Trophoblast cell (in vitro differentiated cells and primary cell): ENCODE measurements at regions not wholly inside any gene's neighbourhood (a gene's known extent, or its start where the extent isn't known, plus 50 kb on each side); places are given as distances from the start of the nearest gene placed in this dataset.

Experiments
- DNase-seq, 2 donors: peaks; one replicate each; pipeline ENCODE4 v3.0.0-alpha.2; 2016
- H2AFZ ChIP-seq: 2 replicates; pipeline ENCODE4 v1.6.1; 2013; ENCODE audit warnings: low read length, moderate library complexity, mild to moderate bottlenecking; ENCODE audit not compliant: insufficient read depth, poor library complexity
- H2AK5ac ChIP-seq: 2 replicates; pipeline ENCODE4 v1.6.1; 2013; ENCODE audit warnings: mild to moderate bottlenecking, low read length
- H2BK120ac ChIP-seq: 2 replicates; pipeline ENCODE4 v1.6.1; 2013; ENCODE audit warnings: low read length, mild to moderate bottlenecking, moderate library complexity; ENCODE audit not compliant: insufficient read depth, poor library complexity
- H2BK12ac ChIP-seq: 2 replicates; pipeline ENCODE4 v1.6.1; 2013; ENCODE audit warnings: mild to moderate bottlenecking, low read length, moderate library complexity
- H2BK5ac ChIP-seq: 2 replicates; pipeline ENCODE4 v1.6.1; 2013; ENCODE audit warnings: low read length, low read depth, moderate library complexity, mild to moderate bottlenecking; ENCODE audit not compliant: poor library complexity
- H3K14ac ChIP-seq: 2 replicates; pipeline ENCODE4 v1.6.1; 2013; ENCODE audit warnings: mild to moderate bottlenecking, low read length
- H3K18ac ChIP-seq: 2 replicates; pipeline ENCODE4 v1.6.1; 2013; ENCODE audit warnings: mild to moderate bottlenecking, low read length
- H3K23ac ChIP-seq: 2 replicates; pipeline ENCODE4 v1.6.1; 2013; ENCODE audit warnings: low read length
- H3K27ac ChIP-seq: 2 replicates; pipeline ENCODE4 v1.5.1; 2013; ENCODE audit warnings: low read depth, mild to moderate bottlenecking, inconsistent platforms, low read length, moderate library complexity
- H3K27me3 ChIP-seq: 2 replicates; pipeline ENCODE4 v1.6.1; 2013; ENCODE audit warnings: inconsistent platforms, mild to moderate bottlenecking, low read length, moderate library complexity; ENCODE audit not compliant: insufficient read depth
- H3K36me3 ChIP-seq, 2 experiments: 1 replicate in 1 of 2; 2 replicates in 1 of 2; pipeline ENCODE4 v1.6.1; 2013; ENCODE audit warnings: low read length in 2 of 2, mild to moderate bottlenecking in 2 of 2, moderate library complexity in 1 of 2; ENCODE audit not compliant: insufficient read depth in 2 of 2, control insufficient read depth in 1 of 2
- H3K4ac ChIP-seq: 2 replicates; pipeline ENCODE4 v1.6.1; 2013; ENCODE audit warnings: low read depth, mild to moderate bottlenecking, low read length, moderate library complexity
- H3K4me1 ChIP-seq, 2 experiments: 1 replicate in 1 of 2; 2 replicates in 1 of 2; pipeline ENCODE4 v1.6.1; 2013; ENCODE audit warnings: low read length in 2 of 2, mild to moderate bottlenecking in 2 of 2, moderate library complexity in 1 of 2; ENCODE audit not compliant: insufficient read depth in 2 of 2, control insufficient read depth in 1 of 2
- H3K4me2 ChIP-seq: 2 replicates; pipeline ENCODE4 v1.6.1; 2013; ENCODE audit warnings: inconsistent platforms, mild to moderate bottlenecking, low read length, moderate library complexity
- H3K4me3 ChIP-seq: 2 replicates; pipeline ENCODE4 v1.5.1; 2013; ENCODE audit warnings: mild to moderate bottlenecking, low read depth, low read length, inconsistent platforms
- H3K79me1 ChIP-seq: one replicate; pipeline ENCODE4 v1.6.1; 2013; ENCODE audit warnings: low read length
- H3K79me2 ChIP-seq: 2 replicates; pipeline ENCODE4 v1.6.1; 2013; ENCODE audit warnings: low read length, mild to moderate bottlenecking; ENCODE audit not compliant: control insufficient read depth, insufficient read depth, poor library complexity
- H3K9ac ChIP-seq: 2 replicates; pipeline ENCODE4 v1.6.1; 2013; ENCODE audit warnings: mild to moderate bottlenecking, low read length
- H3K9me3 ChIP-seq: 2 replicates; pipeline ENCODE4 v1.6.1; 2013; ENCODE audit warnings: low read depth, mild to moderate bottlenecking, control low read depth, inconsistent platforms, low read length; ENCODE audit not compliant: insufficient read depth
- H4K12ac ChIP-seq: 2 replicates; pipeline ENCODE4 v1.6.1; 2013; ENCODE audit warnings: low read depth, mild to moderate bottlenecking, low read length, moderate library complexity
- H4K8ac ChIP-seq: 2 replicates; pipeline ENCODE4 v1.6.1; 2013; ENCODE audit warnings: low read depth, mild to moderate bottlenecking, low read length, moderate library complexity
- H4K91ac ChIP-seq: one replicate; pipeline ENCODE4 v1.6.1; 2013; ENCODE audit warnings: low read depth, mild to moderate bottlenecking, low read length, moderate library complexity
- WGBS: extraction: QIAGEN DNeasy Blood & Tissue Kit; methylation state at CpG from one replicate; pipeline ENCODE4 v1.1.7; 2013; ENCODE audit warnings: missing lambda C conversion rate; ENCODE audit not compliant: insufficient read length, insufficient coverage; ENCODE audit errors: extremely low coverage; 5-methylcytosine and 5-hydroxymethylcytosine counted together

DNA sequence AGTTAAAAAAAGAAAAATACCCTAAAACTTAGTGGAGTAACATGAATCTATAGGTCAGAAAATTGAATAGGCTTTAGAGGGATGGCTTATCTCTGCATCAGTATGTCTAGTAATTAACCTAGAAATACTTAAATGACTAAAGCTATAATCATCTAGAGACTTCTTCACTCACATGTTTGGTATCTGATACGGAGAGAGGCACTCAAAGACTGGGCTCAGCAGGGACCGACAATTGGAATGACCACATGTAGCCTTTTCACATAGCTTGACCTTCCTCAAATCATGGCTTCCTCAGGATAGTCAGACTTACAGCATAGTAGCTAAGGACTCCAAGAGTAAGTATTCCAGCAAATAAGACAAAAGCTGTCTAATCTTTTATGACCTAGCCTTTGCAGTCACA lies 105.3 kb upstream of the RORB start:
- Histone ChIP-seq H3K4me3 (no peak overlapping the region), H3K4me1 (no peaks in the 10 kb centered on the region)

DNA sequence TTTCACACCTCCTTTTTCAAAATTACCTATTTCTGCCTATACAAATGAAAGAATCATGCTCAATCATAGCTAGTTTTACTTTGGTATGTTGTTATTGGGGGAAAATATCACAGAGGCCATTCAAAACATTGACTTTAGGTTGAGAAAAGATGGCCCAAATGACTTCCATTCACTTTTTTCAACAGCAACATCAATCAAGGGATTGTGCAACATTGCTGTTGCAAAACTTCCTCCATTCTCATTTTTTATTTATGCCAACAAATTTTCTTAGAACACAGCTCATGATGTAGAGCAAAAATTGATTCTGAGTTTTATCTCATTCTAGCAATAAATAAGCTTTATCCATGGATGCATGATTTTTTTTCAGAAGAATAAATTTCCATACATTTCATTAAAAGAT lies 93.6 kb upstream of the RORB start:
- no peak overlapping the region for H2BK12ac ChIP-seq
- H3K79me1 ChIP-seq: no peaks in the 10 kb centered on the region
- DNase-seq: no peak
- H3K4me2 ChIP-seq: no peak overlapping the region
- no peak overlapping the region for H4K12ac ChIP-seq
- H3K4me1 ChIP-seq: no peaks in the 10 kb centered on the region
- no peak overlapping the region for H2AK5ac ChIP-seq
- no peaks in the 10 kb centered on the region for H3K79me2 ChIP-seq
- H4K91ac ChIP-seq: no peak overlapping the region
- H3K18ac ChIP-seq: no peak overlapping the region
- H3K9me3 ChIP-seq: no peaks in the 10 kb centered on the region
- no peak overlapping the region for H4K8ac ChIP-seq
- H2AFZ ChIP-seq: no peak overlapping the region
- no peak overlapping the region for H3K14ac ChIP-seq
- H3K4ac ChIP-seq: no peak overlapping the region
- no peak overlapping the region for H3K4me3 ChIP-seq
- H3K27me3 ChIP-seq: no peaks in the 10 kb centered on the region
- no peak overlapping the region for H3K9ac ChIP-seq
- H3K27ac ChIP-seq: no peak overlapping the region
- H3K36me3 ChIP-seq: no peaks in the 10 kb centered on the region
- H2BK5ac ChIP-seq: no peak overlapping the region
- no peak overlapping the region for H2BK120ac ChIP-seq
- H3K23ac ChIP-seq: no peak overlapping the region

More for the DNA sequence above, 105.3 kb upstream of the RORB start:
- Histone ChIP-seq H3K27ac (no peak overlapping the region), H2BK5ac (no peak overlapping the region), H3K18ac (no peak overlapping the region), H3K23ac (no peak overlapping the region), H3K14ac (no peak overlapping the region), H4K8ac (no peak overlapping the region), H2BK120ac (no peak overlapping the region), H3K27me3 (no peaks in the 10 kb centered on the region), H3K9me3 (no peaks in the 10 kb centered on the region), H3K79me1 (no peaks in the 10 kb centered on the region), H2AFZ (no peak overlapping the region), H2BK12ac (no peak overlapping the region), H4K12ac (no peak overlapping the region), H3K4ac (no peak overlapping the region), H3K9ac (no peak overlapping the region), H3K4me2 (no peak overlapping the region), H3K79me2 (no peaks in the 10 kb centered on the region), H3K36me3 (no peaks in the 10 kb centered on the region), H2AK5ac (no peak overlapping the region), H4K91ac (no peak overlapping the region)
- WGBS: no CpG with 5 or more reads among the region's 2 CpGs
- peak; percentile 51 to 52 for DNase-seq

DNA sequence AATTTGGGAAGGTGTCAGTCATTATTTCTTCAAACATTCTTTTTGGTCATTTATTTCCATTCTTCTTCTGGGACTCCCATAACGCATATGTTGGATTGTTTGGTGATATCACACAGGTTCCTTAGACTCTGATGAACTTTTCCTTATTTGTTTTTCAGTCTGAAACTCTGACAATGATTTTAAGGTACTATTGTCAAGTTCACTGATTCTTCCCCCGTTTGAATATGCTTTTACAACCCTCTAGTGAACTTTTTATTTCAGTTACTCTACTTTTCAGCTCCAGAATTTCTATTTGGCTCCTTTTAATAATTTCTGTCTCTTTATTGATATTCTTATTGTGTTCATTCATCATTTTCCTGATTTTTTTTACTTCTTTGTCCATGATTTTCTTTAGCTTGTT lies 92.5 kb upstream of the RORB start:
- Histone ChIP-seq H3K4me2 (no peak overlapping the region), H3K4ac (no peak overlapping the region), H3K18ac (no peak overlapping the region), H3K4me1 (no peaks in the 10 kb centered on the region), H3K27ac (no peak overlapping the region), H4K8ac (no peak overlapping the region), H3K79me2 (no peaks in the 10 kb centered on the region), H3K14ac (no peak overlapping the region), H2BK120ac (no peak overlapping the region), H2AK5ac (no peak overlapping the region), H4K12ac (no peak overlapping the region), H2BK5ac (no peak overlapping the region), H3K23ac (no peak overlapping the region), H3K4me3 (no peak overlapping the region), H4K91ac (no peak overlapping the region), H3K9ac (no peak overlapping the region), H2AFZ (no peak overlapping the region), H3K27me3 (no peaks in the 10 kb centered on the region), H3K79me1 (no peaks in the 10 kb centered on the region), H3K9me3 (no peaks in the 10 kb centered on the region), H3K36me3 (no peaks in the 10 kb centered on the region), H2BK12ac (no peak overlapping the region)
- DNase-seq: no peak
- WGBS: no CpG with 5 or more reads among the region's 2 CpGs

DNA sequence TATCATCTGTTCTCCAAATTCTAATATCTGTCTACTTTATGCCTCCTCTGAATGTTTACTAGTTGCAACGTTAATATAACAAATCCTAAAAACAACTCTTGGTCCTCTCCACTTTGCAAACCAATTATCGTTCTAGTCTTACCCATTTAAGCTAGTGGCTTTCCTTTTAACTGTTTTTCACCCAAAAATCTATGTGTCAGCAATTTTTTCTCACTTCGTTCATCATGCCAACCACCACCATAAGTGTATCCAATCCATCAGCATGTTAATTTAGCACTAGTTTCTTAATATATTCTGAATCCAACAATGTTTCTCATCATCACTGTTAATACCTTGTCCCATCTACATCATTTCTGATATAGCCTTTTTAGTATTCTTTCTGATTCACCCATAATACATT lies 90.0 kb upstream of the RORB start:
- Histone ChIP-seq H3K14ac (no peak overlapping the region), H3K36me3 (no peaks in the 10 kb centered on the region), H2AK5ac (no peak overlapping the region), H3K4me1 (no peaks in the 10 kb centered on the region), H3K18ac (no peak overlapping the region), H2BK120ac (no peak overlapping the region), H3K27me3 (no peaks in the 10 kb centered on the region), H3K4ac (no peak overlapping the region), H2AFZ (no peak overlapping the region), H3K4me2 (no peak overlapping the region), H4K91ac (no peak overlapping the region), H2BK5ac (no peak overlapping the region), H3K27ac (no peak overlapping the region), H4K12ac (no peak overlapping the region), H3K23ac (no peak overlapping the region), H3K4me3 (no peak overlapping the region), H3K9ac (no peak overlapping the region), H3K9me3 (no peaks in the 10 kb centered on the region), H2BK12ac (no peak overlapping the region), H3K79me1 (no peaks in the 10 kb centered on the region), H3K79me2 (no peaks in the 10 kb centered on the region), H4K8ac (no peak overlapping the region)
- DNase-seq: no peak
- WGBS: no CpG with 5 or more reads among the region's 3 CpGs
